CD14-positive monocyte (primary cell): ENCODE measurements at regions not wholly inside any gene's neighbourhood (a gene's known extent, or its start where the extent isn't known, plus 50 kb on each side); places are given as distances from the start of the nearest gene placed in this dataset.
"Not testable (repeated sequence)": the region's sequence is repeated elsewhere in the genome, so short reads cannot be mapped to it uniquely, and the experiment has no call there.

Source experiments
- DNase-seq, 3 donors: peaks; one replicate each; pipeline ENCODE4 v3.0.0-alpha.2; 2011 to 2022
- H2AFZ ChIP-seq: 2 replicates; pipeline ENCODE4 v1.6.0; 2012; ENCODE audit warnings: mild to moderate bottlenecking, low read depth, low read length, inconsistent platforms; ENCODE audit not compliant: insufficient read depth, poor library complexity, severe bottlenecking
- H3K27ac ChIP-seq, 2 donors: 1 replicate in 1 of 2; 2 replicates in 1 of 2; pipeline ENCODE4 v1.5.1; 2012 to 2013; ENCODE audit warnings: low read length in 2 of 2, control low read depth in 1 of 2, inconsistent platforms in 1 of 2, low read depth in 1 of 2, mild to moderate bottlenecking in 1 of 2
- H3K27me3 ChIP-seq, 2 donors: one replicate each; pipeline versions ENCODE4 v1.6.0 to v1.6.1; 2011 to 2013; ENCODE audit warnings: low read length in 2 of 2; ENCODE audit not compliant: control insufficient read depth in 2 of 2, insufficient read depth in 2 of 2
- H3K36me3 ChIP-seq, 2 donors: replicated peaks in 1 of 2; 1 replicate in 1 of 2; 2 replicates in 1 of 2; pipeline versions ENCODE4 v1.5.1 to v1.6.1; 2012 to 2013; ENCODE audit warnings: low read length in 2 of 2, control low read depth in 1 of 2, inconsistent platforms in 1 of 2, mild to moderate bottlenecking in 1 of 2; ENCODE audit not compliant: insufficient read depth in 2 of 2, control insufficient read depth in 1 of 2
- H3K4me1 ChIP-seq, 2 donors: 1 replicate in 1 of 2; 2 replicates in 1 of 2; pipeline versions ENCODE4 v1.5.1 to v1.6.1; 2012 to 2013; ENCODE audit warnings: low read length in 2 of 2, control low read depth in 1 of 2, inconsistent platforms in 1 of 2, mild to moderate bottlenecking in 1 of 2, moderate library complexity in 1 of 2; ENCODE audit not compliant: insufficient read depth in 2 of 2, control insufficient read depth in 1 of 2
- H3K4me2 ChIP-seq: replicated peaks from 2 replicates; pipeline ENCODE3; 2012; ENCODE audit warnings: low read length, moderate library complexity, mild to moderate bottlenecking; ENCODE audit not compliant: poor library complexity, severe bottlenecking; ENCODE audit errors: extremely low read depth
- H3K4me3 ChIP-seq, 3 experiments: fragments of 200-600 bp in 1 of 3; sonication (generic) in 1 of 3; replicated peaks in 1 of 3; 1 replicate in 2 of 3; 2 replicates in 1 of 3; pipeline ENCODE4 v1.5.1; 2011 to 2013; ENCODE audit warnings: low read length in 3 of 3, mild to moderate bottlenecking in 3 of 3, control low read depth in 2 of 3, low read depth in 2 of 3, inconsistent platforms in 1 of 3, moderate library complexity in 1 of 3
- H3K79me2 ChIP-seq: 2 replicates; pipeline ENCODE4 v1.6.0; 2012; ENCODE audit warnings: mild to moderate bottlenecking, control low read depth, inconsistent platforms, low read length, moderate library complexity; ENCODE audit not compliant: insufficient read depth
- H3K9ac ChIP-seq: 2 replicates; pipeline ENCODE4 v1.6.0; 2017; ENCODE audit warnings: low read length, mild to moderate bottlenecking; ENCODE audit not compliant: insufficient read depth, poor library complexity, severe bottlenecking
- H3K9me3 ChIP-seq, 2 donors: replicated peaks in 1 of 2; 1 replicate in 1 of 2; 2 replicates in 1 of 2; pipeline versions ENCODE4 v1.5.1 to v1.6.1; 2012 to 2013; ENCODE audit warnings: low read length in 2 of 2, control low read depth in 1 of 2; ENCODE audit not compliant: control insufficient read depth in 1 of 2, insufficient read depth in 1 of 2
- H4K20me1 ChIP-seq: 2 replicates; pipeline ENCODE4 v1.6.0; 2012; ENCODE audit warnings: mild to moderate bottlenecking, low read length, control low read depth, moderate library complexity; ENCODE audit not compliant: insufficient read depth
- H3K27ac Mint-ChIP-seq, 7 donors: one replicate each; pipeline ENCODE4 v1.8.0; 2020; ENCODE audit warnings: mild to moderate bottlenecking in 7 of 7, mixed read lengths in 7 of 7, moderate library complexity in 6 of 7, inconsistent platforms in 2 of 7
- H3K27me3 Mint-ChIP-seq, 3 donors: one replicate each; pipeline ENCODE4 v1.8.0; 2021 to 2022; ENCODE audit warnings: low read depth in 3 of 3, mild to moderate bottlenecking in 3 of 3, mixed read lengths in 3 of 3, moderate library complexity in 3 of 3, inconsistent platforms in 1 of 3
- H3K36me3 Mint-ChIP-seq, 2 donors: one replicate each; pipeline ENCODE4 v1.8.0; 2020; ENCODE audit warnings: mixed read lengths in 2 of 2, inconsistent platforms in 1 of 2, mild to moderate bottlenecking in 1 of 2
- H3K4me1 Mint-ChIP-seq: one replicate; pipeline ENCODE4 v1.8.0; 2020; ENCODE audit warnings: mild to moderate bottlenecking, mixed read lengths
- H3K4me3 Mint-ChIP-seq, 2 donors: one replicate each; pipeline ENCODE4 v1.8.0; 2020; ENCODE audit warnings: mild to moderate bottlenecking in 2 of 2, mixed read lengths in 2 of 2, moderate library complexity in 1 of 2
- H3K9me3 Mint-ChIP-seq, 7 donors: one replicate each; pipeline ENCODE4 v1.8.0; 2020 to 2022; ENCODE audit warnings: mixed read lengths in 7 of 7, mild to moderate bottlenecking in 6 of 7, moderate library complexity in 6 of 7, inconsistent platforms in 2 of 7
- WGBS: methylation state at CpG from one replicate; pipeline ENCODE4 v1.1.5; 2013; ENCODE audit warnings: missing lambda C conversion rate; ENCODE audit not compliant: insufficient coverage; 5-methylcytosine and 5-hydroxymethylcytosine counted together
- intact Hi-C, 2 donors: fragments of 100-400 bp; cut with micrococcal nuclease; formaldehyde crosslinking; loops; one replicate each; pipeline versions ENCODE4 v1.15.0 to v1.15.1; 2023
- TF ChIP-seq, protein P1 (sequence below): fragments of 200-600 bp; IDR thresholded peaks from one replicate; pipeline ENCODE4 v1.8.0; 2022; ENCODE audit warnings: antibody characterized with exemption, mild to moderate bottlenecking

DNA sequence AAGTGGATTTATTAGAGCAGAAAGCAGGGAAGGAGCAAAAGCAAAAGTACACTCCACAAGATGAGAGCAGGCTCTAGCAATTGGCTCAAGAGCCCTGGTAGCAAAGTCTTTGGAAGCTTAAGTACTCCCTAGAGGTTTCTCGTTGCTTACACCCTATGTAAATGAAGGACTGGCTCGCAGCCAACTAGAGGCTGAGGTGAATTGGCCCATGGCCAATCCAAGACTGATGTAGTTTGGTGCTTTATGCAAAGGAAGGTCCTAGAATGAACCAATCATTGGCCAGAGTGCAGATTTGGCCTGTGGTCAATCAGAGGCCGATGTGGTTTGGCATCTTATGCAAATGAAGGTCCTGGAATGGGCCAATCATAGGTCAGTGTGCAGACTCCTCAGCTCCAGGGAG, 191.3 kb upstream of the ARID1B start:
- Mint-ChIP-seq H3K36me3 (no peaks in the 10 kb centered on the region), H3K27me3 (peaks cover 0 to 3% (median 0%) of the 10 kb centered on the region in 3 donors), H3K27ac (no peak overlapping the region), H3K4me1 (no peaks in the 10 kb centered on the region), H3K4me3 (no peak overlapping the region), H3K9me3 (peaks cover 0 to 7% (median 5%) of the 10 kb centered on the region in 7 donors)
- no peak for DNase-seq
- 83% methylated on average over 3 of the region's 3 CpGs for WGBS
- Histone ChIP-seq H3K36me3 (no peaks in the 10 kb centered on the region), H3K4me3 (no peak overlapping the region), H3K27ac (no peak overlapping the region), H3K27me3 (no peaks in the 10 kb centered on the region), H3K4me2 (no peak overlapping the region), H3K9ac (no peak overlapping the region), H2AFZ (no peak overlapping the region), H3K79me2 (no peaks in the 10 kb centered on the region), H4K20me1 (no peaks in the 10 kb centered on the region), H3K4me1 (no peaks in the 10 kb centered on the region), H3K9me3 (no peaks in the 10 kb centered on the region)
- TF ChIP-seq, protein P1, sequence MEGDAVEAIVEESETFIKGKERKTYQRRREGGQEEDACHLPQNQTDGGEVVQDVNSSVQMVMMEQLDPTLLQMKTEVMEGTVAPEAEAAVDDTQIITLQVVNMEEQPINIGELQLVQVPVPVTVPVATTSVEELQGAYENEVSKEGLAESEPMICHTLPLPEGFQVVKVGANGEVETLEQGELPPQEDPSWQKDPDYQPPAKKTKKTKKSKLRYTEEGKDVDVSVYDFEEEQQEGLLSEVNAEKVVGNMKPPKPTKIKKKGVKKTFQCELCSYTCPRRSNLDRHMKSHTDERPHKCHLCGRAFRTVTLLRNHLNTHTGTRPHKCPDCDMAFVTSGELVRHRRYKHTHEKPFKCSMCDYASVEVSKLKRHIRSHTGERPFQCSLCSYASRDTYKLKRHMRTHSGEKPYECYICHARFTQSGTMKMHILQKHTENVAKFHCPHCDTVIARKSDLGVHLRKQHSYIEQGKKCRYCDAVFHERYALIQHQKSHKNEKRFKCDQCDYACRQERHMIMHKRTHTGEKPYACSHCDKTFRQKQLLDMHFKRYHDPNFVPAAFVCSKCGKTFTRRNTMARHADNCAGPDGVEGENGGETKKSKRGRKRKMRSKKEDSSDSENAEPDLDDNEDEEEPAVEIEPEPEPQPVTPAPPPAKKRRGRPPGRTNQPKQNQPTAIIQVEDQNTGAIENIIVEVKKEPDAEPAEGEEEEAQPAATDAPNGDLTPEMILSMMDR = no peak
- intact Hi-C loops = no loop called here

DNA sequence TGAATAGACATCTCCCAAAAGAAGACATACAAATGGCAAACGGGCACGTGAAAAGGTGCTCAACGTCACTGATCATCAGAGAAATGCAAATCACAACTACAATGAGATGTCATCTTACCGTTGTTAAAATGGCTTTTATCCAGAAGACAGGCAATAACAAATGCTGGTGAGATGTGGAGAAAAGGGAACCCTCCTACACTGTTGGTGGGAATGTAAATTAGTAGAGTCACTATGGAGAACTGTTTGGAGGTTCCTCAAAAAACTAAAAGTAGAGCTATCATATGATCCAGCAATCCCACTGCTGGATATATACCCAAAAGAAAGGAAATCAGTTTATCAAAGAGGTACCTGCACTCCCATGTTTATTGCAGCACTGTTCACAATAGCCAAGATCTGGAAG, 193.1 kb upstream of the ARID1B start:
- H3K36me3 Mint-ChIP-seq, H3K27me3 Mint-ChIP-seq, H3K9me3 ChIP-seq, H2AFZ ChIP-seq, H3K27ac Mint-ChIP-seq, H3K36me3 ChIP-seq, H3K4me2 ChIP-seq, H3K27ac ChIP-seq, H3K4me1 Mint-ChIP-seq, H3K27me3 ChIP-seq, H3K79me2 ChIP-seq, H4K20me1 ChIP-seq, DNase-seq, H3K9ac ChIP-seq, intact Hi-C loops, H3K4me3 ChIP-seq, H3K4me3 Mint-ChIP-seq, H3K4me1 ChIP-seq: not testable (repeated sequence)
- H3K9me3 Mint-ChIP-seq = peaks cover 4 to 14% (median 8%) of the 10 kb centered on the region in 7 donors
- no CpG with 5 or more reads among the region's 4 CpGs for WGBS
